ENCODE measurements at regions not wholly inside any gene's neighbourhood (a gene's known extent, or its start where the extent isn't known, plus 50 kb on each side); places are given as distances from the start of the nearest gene placed in this dataset.
"Not testable (repeated sequence)": the region's sequence is repeated elsewhere in the genome, so short reads cannot be mapped to it uniquely, and the experiment has no call there.

GRCh38 chr4:181121733-181122132, 1121.5 kb upstream of the TENM3 start:
- no peak for DNase-seq

GRCh38 chr4:181127171-181127570, 1116.0 kb upstream of the TENM3 start:
- no peak for DNase-seq

- DNase-seq, result not testable (repeated sequence)
These were observed 1112.9 kb upstream of the TENM3 start for GRCh38 chr4:181130317-181130716.

- no peak for DNase-seq
These were observed 1105.9 kb upstream of the TENM3 start for GRCh38 chr4:181137351-181137750.

- DNase-seq, result no peak
These were observed 1105.1 kb upstream of the TENM3 start for GRCh38 chr4:181138116-181138515.

GRCh38 chr4:181140037-181140603, 1103.1 kb upstream of the TENM3 start:
- DNase-seq, result no peak

GRCh38 chr4:181143250-181143854, 1099.8 kb upstream of the TENM3 start:
- peak; percentile 82 for DNase-seq

- DNase-seq, result no peak
These were observed 1097.2 kb upstream of the TENM3 start for GRCh38 chr4:181146051-181146450.

GRCh38 chr4:181147416-181147951, 1095.7 kb upstream of the TENM3 start:
- no peak for DNase-seq

GRCh38 chr4:181148470-181148869, 1094.7 kb upstream of the TENM3 start:
- DNase-seq, result no peak

- no peak for DNase-seq
These were observed 1093.0 kb upstream of the TENM3 start for GRCh38 chr4:181150191-181150590.

GRCh38 chr4:181151856-181152255, 1091.3 kb upstream of the TENM3 start:
- DNase-seq, result no peak

- DNase-seq, result no peak
These were observed 1085.6 kb upstream of the TENM3 start for GRCh38 chr4:181157647-181158046.

GRCh38 chr4:181158971-181159370, 1084.2 kb upstream of the TENM3 start:
- no peak for DNase-seq

GRCh38 chr4:181161669-181162068, 1081.5 kb upstream of the TENM3 start:
- no peak for DNase-seq

GRCh38 chr4:181162266-181162665, 1080.9 kb upstream of the TENM3 start:
- DNase-seq, result no peak

- no peak for DNase-seq
These were observed 1080.5 kb upstream of the TENM3 start for GRCh38 chr4:181162676-181163075.

- DNase-seq, result no peak
These were observed 1076.3 kb upstream of the TENM3 start for GRCh38 chr4:181166742-181167399.

- DNase-seq, result no peak
These were observed 1075.0 kb upstream of the TENM3 start for GRCh38 chr4:181168011-181168805.

- DNase-seq, result no peak
These were observed 1070.2 kb upstream of the TENM3 start for GRCh38 chr4:181173046-181173445.

GRCh38 chr4:181176306-181176705, 1066.9 kb upstream of the TENM3 start:
- DNase-seq, result no peak

GRCh38 chr4:181181331-181181730, 1061.9 kb upstream of the TENM3 start:
- DNase-seq, result no peak

GRCh38 chr4:181189751-181190150, 1053.5 kb upstream of the TENM3 start:
- no peak for DNase-seq

Measured in stimulated activated CD8-positive, alpha-beta memory T cell treated with anti-CD3 and anti-CD28 coated beads, Interleukin-4, amount 100 ng/mL, for 48 hours (primary cell).